Esophagus squamous epithelium (tissue), 4 donors: ENCODE measurements at regions not wholly inside any gene's neighbourhood (a gene's known extent, or its start where the extent isn't known, plus 50 kb on each side); places are given as distances from the start of the nearest gene placed in this dataset.

Experiments used
- POLR2A ChIP-seq, 4 donors: fragments of 450-650 bp; IDR thresholded peaks; one replicate each; pipeline ENCODE4 v1.6.1; 2017; ENCODE audit warnings: antibody characterized with exemption in 4 of 4, mild to moderate bottlenecking in 4 of 4, moderate library complexity in 3 of 4
- TF ChIP-seq, protein P1 (sequence below), 6 experiments: fragments of 450-650 bp in 4 of 6; fragments of 200-600 bp in 2 of 6; sonication (generic) in 2 of 6; IDR thresholded peaks; one replicate each; pipeline ENCODE4 v1.5.1; 2016 to 2019; ENCODE audit warnings: antibody characterized with exemption in 6 of 6, mild to moderate bottlenecking in 4 of 6, moderate library complexity in 4 of 6

DNA sequence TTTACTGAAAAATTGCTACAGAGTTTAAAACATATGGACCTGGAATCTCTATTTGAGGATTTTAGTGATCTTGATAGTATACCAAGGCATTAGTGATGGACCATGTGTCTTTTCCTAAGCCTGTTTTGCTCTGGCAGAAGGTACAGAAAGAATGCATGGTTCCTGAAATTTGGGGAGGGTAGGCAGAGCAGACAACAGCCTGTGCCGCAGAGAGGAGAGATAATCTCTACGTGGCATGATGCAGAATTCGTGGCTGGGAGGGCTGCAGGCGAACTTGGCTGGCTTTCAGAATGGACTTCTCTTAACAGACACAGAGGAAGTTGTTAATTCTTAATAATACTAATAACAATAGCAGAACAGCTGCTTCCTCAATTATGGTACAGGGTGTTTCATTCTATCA, 137.5 kb upstream of the FOXB1 start:
- TF ChIP-seq, protein P1, sequence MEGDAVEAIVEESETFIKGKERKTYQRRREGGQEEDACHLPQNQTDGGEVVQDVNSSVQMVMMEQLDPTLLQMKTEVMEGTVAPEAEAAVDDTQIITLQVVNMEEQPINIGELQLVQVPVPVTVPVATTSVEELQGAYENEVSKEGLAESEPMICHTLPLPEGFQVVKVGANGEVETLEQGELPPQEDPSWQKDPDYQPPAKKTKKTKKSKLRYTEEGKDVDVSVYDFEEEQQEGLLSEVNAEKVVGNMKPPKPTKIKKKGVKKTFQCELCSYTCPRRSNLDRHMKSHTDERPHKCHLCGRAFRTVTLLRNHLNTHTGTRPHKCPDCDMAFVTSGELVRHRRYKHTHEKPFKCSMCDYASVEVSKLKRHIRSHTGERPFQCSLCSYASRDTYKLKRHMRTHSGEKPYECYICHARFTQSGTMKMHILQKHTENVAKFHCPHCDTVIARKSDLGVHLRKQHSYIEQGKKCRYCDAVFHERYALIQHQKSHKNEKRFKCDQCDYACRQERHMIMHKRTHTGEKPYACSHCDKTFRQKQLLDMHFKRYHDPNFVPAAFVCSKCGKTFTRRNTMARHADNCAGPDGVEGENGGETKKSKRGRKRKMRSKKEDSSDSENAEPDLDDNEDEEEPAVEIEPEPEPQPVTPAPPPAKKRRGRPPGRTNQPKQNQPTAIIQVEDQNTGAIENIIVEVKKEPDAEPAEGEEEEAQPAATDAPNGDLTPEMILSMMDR (IDR thresholded peaks at IDR 0.05): no peak
- TF ChIP-seq POLR2A (IDR thresholded peaks at IDR 0.05): no peak
